Stimulated activated CD4-positive, alpha-beta T cell treated with anti-CD3 and anti-CD28 coated beads, Interleukin-12 subunit alpha, Interleukin-12 subunit beta, amount 100 ng/mL, for 24 hours (primary cell): ENCODE measurements at regions not wholly inside any gene's neighbourhood (a gene's known extent, or its start where the extent isn't known, plus 50 kb on each side); places are given as distances from the start of the nearest gene placed in this dataset.

ENCODE experiments used
- DNase-seq, 2 experiments: peaks; one replicate each; pipeline ENCODE4 v3.0.0-alpha.2; 2020; ENCODE audit warnings: low read depth in 2 of 2

GRCh38 chr5:4226565-4226964 is 630.9 kb downstream of the IRX1 start:
- DNase-seq, result no peak

- no peak for DNase-seq
These were observed 633.1 kb downstream of the IRX1 start for GRCh38 chr5:4228708-4229107.

GRCh38 chr5:4229414-4230292 is 634.0 kb downstream of the IRX1 start:
- no peak for DNase-seq

GRCh38 chr5:4230471-4230785 is 634.8 kb downstream of the IRX1 start:
- no peak for DNase-seq

- no peak for DNase-seq
These were observed 635.4 kb downstream of the IRX1 start for GRCh38 chr5:4230786-4231641.

- no peak for DNase-seq
These were observed 636.5 kb downstream of the IRX1 start for GRCh38 chr5:4232084-4232483.

- no peak for DNase-seq
These were observed 638.0 kb downstream of the IRX1 start for GRCh38 chr5:4233671-4234070.

- DNase-seq, result no peak
These were observed 648.0 kb downstream of the IRX1 start for GRCh38 chr5:4243479-4244264.

- DNase-seq, result no peak
These were observed 648.7 kb downstream of the IRX1 start for GRCh38 chr5:4244306-4244705.

- DNase-seq, result no peak
These were observed 649.4 kb downstream of the IRX1 start for GRCh38 chr5:4245076-4245475.

GRCh38 chr5:4245511-4245910 is 649.9 kb downstream of the IRX1 start:
- no peak for DNase-seq

- no peak for DNase-seq
These were observed 650.8 kb downstream of the IRX1 start for GRCh38 chr5:4246447-4246846.

GRCh38 chr5:4250254-4250653 is 654.6 kb downstream of the IRX1 start:
- no peak for DNase-seq

GRCh38 chr5:4252385-4252784 is 656.8 kb downstream of the IRX1 start:
- no peak for DNase-seq

GRCh38 chr5:4254736-4255135 is 659.1 kb downstream of the IRX1 start:
- DNase-seq, result no peak

- DNase-seq, result no peak
These were observed 659.8 kb downstream of the IRX1 start for GRCh38 chr5:4255441-4255840.

GRCh38 chr5:4258170-4258569 is 662.5 kb downstream of the IRX1 start:
- no peak for DNase-seq

GRCh38 chr5:4271193-4271592 is 675.6 kb downstream of the IRX1 start:
- DNase-seq, result no peak

GRCh38 chr5:4275232-4275631 is 679.6 kb downstream of the IRX1 start:
- DNase-seq, result no peak

- DNase-seq, result no peak
These were observed 699.2 kb downstream of the IRX1 start for GRCh38 chr5:4294878-4295277.

GRCh38 chr5:4295663-4296339 is 700.2 kb downstream of the IRX1 start:
- no peak for DNase-seq

- no peak for DNase-seq
These were observed 710.4 kb downstream of the IRX1 start for GRCh38 chr5:4306057-4306456.
